Ishikawa (cell line): ENCODE measurements at regions not wholly inside any gene's neighbourhood (a gene's known extent, or its start where the extent isn't known, plus 50 kb on each side); places are given as distances from the start of the nearest gene placed in this dataset.

Experiments used
- CEBPB ChIP-seq: IDR thresholded peaks from 2 replicates; pipeline ENCODE4 v1.6.1; 2012
- CREB1 ChIP-seq: IDR thresholded peaks from 2 replicates; pipeline ENCODE4 v1.6.1; 2012; ENCODE audit warnings: low read depth
- EGR1 ChIP-seq: IDR thresholded peaks from 2 replicates; pipeline ENCODE4 v1.6.1; 2012
- EP300 ChIP-seq: IDR thresholded peaks from 2 replicates; pipeline ENCODE4 v1.6.1; 2012; ENCODE audit warnings: borderline replicate concordance
- NFIC ChIP-seq: IDR thresholded peaks from 2 replicates; pipeline ENCODE4 v1.6.1; 2012
- RAD21 ChIP-seq: IDR thresholded peaks from 2 replicates; pipeline ENCODE4 v1.6.1; 2012; ENCODE audit warnings: low read depth
- TAF1 ChIP-seq: IDR thresholded peaks from 2 replicates; pipeline ENCODE4 v1.6.1; 2012; ENCODE audit warnings: low read depth, mild to moderate bottlenecking
- TCF12 ChIP-seq: IDR thresholded peaks from 2 replicates; pipeline ENCODE4 v1.6.1; 2012; ENCODE audit warnings: low read depth
- TEAD4 ChIP-seq: IDR thresholded peaks from 2 replicates; pipeline ENCODE4 v1.6.1; 2012
- YY1 ChIP-seq: IDR thresholded peaks from 2 replicates; pipeline ENCODE4 v1.6.1; 2012; ENCODE audit warnings: low read depth
- ZBTB7A ChIP-seq: IDR thresholded peaks from 2 replicates; pipeline ENCODE4 v1.6.1; 2012; ENCODE audit warnings: low read depth
- TF ChIP-seq, protein P1 (sequence below): IDR thresholded peaks from 2 replicates; pipeline ENCODE4 v1.6.1; 2012; ENCODE audit warnings: low read depth, mild to moderate bottlenecking
- TF ChIP-seq, protein P2 (sequence below): IDR thresholded peaks from 2 replicates; pipeline ENCODE4 v1.6.1; 2012
- TF ChIP-seq, protein P3 (sequence below): IDR thresholded peaks from 2 replicates; pipeline ENCODE4 v1.6.1; 2012

DNA sequence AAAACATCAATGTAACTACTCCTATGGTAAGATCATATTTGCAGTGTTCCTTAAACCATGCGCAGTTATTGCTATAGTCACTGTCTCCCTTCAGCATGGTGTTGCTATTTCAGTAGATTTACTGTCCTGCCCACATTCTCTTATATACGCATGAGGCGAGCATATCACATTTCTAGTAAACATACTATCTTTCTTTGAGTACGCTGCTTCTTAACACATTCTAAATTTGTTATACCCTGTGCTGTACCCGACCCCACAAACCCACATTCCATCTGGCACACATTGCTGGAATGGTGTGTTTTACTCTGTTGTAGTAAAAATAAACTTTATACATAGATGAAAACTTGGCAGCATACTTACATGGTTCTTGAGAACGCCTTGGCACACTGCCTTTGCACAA lies 163.3 kb downstream of the QPCT start:
- TF ChIP-seq CEBPB (no peak), EGR1 (no peak), YY1 (no peak), CREB1 (no peak), TCF12 (no peak), TAF1 (no peak), RAD21 (no peak), ZBTB7A (no peak)
- TF ChIP-seq, protein P1, sequence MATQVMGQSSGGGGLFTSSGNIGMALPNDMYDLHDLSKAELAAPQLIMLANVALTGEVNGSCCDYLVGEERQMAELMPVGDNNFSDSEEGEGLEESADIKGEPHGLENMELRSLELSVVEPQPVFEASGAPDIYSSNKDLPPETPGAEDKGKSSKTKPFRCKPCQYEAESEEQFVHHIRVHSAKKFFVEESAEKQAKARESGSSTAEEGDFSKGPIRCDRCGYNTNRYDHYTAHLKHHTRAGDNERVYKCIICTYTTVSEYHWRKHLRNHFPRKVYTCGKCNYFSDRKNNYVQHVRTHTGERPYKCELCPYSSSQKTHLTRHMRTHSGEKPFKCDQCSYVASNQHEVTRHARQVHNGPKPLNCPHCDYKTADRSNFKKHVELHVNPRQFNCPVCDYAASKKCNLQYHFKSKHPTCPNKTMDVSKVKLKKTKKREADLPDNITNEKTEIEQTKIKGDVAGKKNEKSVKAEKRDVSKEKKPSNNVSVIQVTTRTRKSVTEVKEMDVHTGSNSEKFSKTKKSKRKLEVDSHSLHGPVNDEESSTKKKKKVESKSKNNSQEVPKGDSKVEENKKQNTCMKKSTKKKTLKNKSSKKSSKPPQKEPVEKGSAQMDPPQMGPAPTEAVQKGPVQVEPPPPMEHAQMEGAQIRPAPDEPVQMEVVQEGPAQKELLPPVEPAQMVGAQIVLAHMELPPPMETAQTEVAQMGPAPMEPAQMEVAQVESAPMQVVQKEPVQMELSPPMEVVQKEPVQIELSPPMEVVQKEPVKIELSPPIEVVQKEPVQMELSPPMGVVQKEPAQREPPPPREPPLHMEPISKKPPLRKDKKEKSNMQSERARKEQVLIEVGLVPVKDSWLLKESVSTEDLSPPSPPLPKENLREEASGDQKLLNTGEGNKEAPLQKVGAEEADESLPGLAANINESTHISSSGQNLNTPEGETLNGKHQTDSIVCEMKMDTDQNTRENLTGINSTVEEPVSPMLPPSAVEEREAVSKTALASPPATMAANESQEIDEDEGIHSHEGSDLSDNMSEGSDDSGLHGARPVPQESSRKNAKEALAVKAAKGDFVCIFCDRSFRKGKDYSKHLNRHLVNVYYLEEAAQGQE = no peak

DNA sequence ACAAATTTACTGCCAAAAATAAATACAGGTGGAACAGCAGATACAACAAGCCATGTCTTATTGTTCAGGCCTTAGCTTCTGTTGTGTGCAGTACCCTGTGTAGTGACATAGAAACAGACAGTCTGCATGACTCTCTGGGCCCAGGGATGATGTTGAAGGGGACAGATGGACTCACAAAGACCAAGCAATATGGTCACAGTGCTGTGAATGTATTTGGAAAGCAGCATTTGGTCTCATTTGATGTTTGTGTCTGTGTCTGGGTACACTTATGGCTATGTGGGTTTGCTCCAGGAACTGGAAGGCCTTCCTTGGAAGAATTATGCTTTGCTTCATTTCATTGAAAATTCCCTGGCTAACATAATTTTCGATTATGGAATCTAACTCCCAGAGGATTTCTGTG lies 158.5 kb downstream of the CDC42EP3 start:
- TF ChIP-seq EGR1 = no peak
- no peak for TF ChIP-seq CREB1
- no peak for TF ChIP-seq YY1

DNA sequence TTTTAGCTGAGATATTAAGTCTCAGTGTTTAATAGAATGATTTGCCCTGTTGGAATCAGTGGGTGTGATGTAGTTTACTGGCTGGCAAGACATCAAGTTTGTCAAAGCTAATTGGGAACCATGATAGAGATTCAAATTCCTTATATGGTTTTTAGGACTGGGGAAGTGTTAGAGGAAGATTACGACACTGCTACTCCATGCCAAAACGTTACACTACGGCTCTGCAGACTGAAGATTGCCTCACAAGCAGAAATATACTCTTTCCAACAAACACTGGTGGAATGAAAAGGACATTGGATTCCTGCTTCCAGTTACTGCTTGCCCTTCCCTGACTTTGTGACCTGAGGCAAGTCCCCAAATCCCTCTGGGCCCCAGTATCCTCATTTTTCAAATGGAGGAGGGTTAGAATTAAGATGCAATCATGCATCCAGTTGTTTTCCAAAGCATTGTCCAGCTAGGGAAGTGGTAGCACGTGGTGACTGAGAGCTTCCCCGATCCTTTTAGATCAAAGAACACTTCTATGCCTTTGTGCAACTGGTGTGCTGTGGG lies 147.6 kb downstream of the CDC42EP3 start:
- no peak for TF ChIP-seq TEAD4
- no peak for TF ChIP-seq TAF1
- TF ChIP-seq CEBPB = peak; percentile 52
- no peak for TF ChIP-seq EGR1

DNA sequence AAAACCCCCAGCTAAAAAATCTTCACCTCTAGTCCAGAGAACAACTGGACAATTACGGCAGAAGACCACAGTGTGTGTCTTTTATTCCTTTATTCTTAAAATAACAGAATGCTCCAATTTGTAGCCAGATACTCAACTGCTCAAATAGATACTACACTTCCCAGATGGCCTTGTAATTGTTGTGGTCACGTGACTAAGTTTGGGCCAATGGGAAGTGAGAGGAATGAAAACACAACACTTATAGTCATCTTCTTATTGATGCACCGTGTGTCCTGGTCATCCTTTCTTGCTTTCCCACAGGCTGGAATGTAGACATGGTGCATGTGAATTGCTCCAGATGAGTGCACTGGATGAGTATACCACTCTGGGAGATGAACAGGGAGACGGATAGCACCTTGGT lies 145.1 kb downstream of the CDC42EP3 start:
- TF ChIP-seq CREB1 (no peak), EP300 (no peak), EGR1 (no peak)
- TF ChIP-seq, protein P2, sequence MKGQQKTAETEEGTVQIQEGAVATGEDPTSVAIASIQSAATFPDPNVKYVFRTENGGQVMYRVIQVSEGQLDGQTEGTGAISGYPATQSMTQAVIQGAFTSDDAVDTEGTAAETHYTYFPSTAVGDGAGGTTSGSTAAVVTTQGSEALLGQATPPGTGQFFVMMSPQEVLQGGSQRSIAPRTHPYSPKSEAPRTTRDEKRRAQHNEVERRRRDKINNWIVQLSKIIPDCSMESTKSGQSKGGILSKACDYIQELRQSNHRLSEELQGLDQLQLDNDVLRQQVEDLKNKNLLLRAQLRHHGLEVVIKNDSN = peak; percentile 86

DNA sequence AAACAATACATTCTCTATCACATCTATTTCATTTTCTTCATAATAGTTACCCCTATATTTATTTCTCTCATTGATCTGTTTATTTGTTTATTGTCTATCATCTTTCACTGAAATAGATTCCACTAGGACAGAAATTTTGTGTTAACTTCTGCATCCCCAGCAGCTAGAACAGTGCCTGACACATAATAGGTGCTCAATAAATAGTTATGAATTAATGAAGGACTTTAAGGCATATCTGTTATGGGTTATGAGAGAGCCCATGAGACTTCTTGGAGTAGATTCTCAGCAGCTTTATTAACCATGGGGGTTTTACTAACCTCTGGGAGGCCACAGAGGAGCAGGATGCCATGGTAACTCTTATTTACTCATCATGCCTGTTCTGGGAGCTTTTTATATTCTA lies 144.6 kb downstream of the CDC42EP3 start:
- TF ChIP-seq CEBPB = no peak
- TF ChIP-seq, protein P1 = no peak

DNA sequence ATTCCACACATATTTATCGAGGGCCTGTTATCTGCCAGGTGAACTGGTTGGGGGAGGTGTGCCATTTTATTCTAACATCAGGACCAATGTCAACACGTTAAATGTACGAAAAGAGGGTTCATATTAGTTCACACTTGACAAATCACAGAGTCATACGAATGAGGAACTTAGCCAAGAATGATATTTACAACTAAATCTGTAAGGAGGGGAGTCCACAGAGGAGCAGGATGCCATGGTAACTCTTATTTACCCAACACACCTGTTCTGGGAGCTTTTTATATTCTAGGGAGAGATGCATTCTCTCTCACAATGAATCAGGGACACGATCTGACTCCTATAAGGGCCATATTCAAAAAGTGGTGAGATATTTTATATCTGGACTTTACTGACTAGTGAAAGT lies 144.1 kb downstream of the CDC42EP3 start:
- TF ChIP-seq TCF12 (no peak), ZBTB7A (no peak), EP300 (no peak)
- TF ChIP-seq, protein P3, sequence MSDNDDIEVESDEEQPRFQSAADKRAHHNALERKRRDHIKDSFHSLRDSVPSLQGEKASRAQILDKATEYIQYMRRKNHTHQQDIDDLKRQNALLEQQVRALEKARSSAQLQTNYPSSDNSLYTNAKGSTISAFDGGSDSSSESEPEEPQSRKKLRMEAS = no peak

DNA sequence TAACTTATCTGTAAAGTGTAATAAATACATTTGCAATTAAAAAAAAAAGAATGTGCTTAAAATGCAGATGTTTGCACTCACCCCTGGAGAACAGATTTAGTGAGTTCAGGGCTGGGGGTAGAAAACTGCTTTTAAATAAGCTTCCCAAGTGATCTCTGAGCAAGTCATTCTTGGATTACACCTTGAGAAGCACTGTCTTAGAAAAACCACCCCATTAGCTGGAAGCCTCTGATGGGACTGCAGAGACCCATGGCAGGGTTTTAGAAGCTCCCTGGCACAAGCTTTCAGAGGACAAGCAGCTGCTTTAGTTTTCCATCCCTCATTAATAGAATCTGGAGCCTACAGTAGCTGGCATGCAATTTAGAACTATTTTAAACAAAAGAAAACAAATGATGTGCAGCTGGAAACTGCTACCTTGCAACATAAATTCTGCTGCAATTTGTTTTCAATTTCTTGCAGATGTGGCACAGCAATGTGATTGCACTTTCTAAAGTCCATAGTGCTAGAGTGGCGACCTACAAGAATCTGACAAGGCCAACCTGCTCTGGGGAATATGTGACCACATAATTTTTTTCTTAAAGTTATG lies 141.5 kb downstream of the CDC42EP3 start:
- TF ChIP-seq NFIC (no peak), TAF1 (no peak), RAD21 (no peak), EP300 (no peak)
- TF ChIP-seq, protein P1 = no peak
